Stimulated activated naive CD4-positive, alpha-beta T cell treated with Interleukin-2 at 50 U/mL for 16 hours (primary cell): ENCODE measurements at regions not wholly inside any gene's neighbourhood (a gene's known extent, or its start where the extent isn't known, plus 50 kb on each side); places are given as distances from the start of the nearest gene placed in this dataset.

Source experiments
- DNase-seq: peaks from one replicate; lab custom pipeline; 2025; lab: John Stamatoyannopoulos, UW

- no peak for DNase-seq
Observed at GRCh38 chr4:62344474-62344873, 1144.3 kb downstream of the ADGRL3 start.

GRCh38 chr4:62342346-62342745 lies 1142.2 kb downstream of the ADGRL3 start:
- no peak for DNase-seq

DNA sequence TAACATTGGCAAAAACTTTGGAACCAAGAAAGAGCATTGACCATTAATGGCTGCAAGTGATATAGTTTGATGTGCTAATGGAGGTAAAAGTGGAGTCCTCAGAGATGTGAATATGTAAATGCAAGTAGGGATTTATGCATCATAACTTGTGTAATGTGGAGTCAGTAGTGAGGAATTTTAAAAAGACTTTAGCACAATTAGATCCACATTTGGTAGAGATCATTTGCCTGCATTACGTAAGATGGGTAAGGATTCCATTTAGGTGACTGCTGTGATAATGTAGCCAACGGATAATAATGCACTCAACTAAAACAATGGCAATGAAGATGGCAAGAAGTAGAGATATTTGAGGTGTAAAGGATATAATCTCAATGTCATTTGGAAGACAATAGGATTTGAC lies 1128.4 kb downstream of the ADGRL3 start:
- no peak for DNase-seq

DNA sequence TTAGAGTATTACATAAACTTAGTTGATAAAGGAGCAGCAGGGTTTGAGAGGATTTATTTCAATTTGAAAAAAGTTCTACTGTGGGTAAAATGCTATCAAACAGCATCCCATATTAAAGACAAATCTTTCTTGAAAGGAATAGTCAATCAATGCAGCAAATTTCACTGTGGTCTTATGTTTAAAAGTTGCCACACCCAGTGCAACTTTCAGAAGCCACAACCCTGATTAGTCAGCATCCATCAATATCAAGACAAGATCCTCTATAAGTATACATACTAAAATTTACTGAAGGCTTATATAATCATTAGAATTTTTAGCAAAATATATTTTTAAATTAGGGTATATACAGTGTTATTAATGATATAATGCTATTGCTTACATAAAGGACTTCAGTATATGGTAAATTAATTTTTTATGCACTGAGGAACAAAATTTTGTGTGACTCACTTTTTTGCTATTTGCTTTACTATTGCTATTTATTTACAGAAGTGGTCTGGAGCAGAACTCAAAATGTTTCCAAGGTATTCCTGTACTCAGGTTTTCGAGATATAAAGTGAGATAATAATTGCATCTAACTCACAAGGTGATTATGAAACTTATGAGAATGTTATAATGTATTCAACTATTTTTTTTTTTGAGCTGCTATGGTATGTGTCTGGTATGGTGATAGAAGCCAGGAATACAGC lies 1127.6 kb downstream of the ADGRL3 start:
- DNase-seq = no peak

DNA sequence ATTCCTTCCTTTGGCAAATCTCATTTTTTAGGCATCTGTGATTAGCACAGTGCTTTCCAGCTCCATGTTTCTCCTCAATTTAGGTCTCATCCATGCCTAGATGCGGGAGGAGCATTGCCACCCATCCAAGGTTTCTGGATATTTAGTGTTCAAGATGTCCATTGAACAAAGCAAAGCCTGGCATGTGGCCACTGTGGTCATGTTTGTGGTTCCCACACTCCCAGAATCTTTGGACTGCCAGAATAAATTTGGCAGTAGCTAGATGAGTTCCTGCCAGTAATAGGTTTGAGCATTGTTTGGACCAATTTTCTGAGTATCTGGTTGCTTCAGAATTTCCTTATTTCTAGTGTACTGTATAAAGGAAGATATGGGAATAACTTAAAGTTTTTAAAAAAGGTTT lies 1124.1 kb downstream of the ADGRL3 start:
- DNase-seq = no peak

GRCh38 chr4:62320612-62321011 lies 1120.5 kb downstream of the ADGRL3 start:
- DNase-seq = no peak

DNA sequence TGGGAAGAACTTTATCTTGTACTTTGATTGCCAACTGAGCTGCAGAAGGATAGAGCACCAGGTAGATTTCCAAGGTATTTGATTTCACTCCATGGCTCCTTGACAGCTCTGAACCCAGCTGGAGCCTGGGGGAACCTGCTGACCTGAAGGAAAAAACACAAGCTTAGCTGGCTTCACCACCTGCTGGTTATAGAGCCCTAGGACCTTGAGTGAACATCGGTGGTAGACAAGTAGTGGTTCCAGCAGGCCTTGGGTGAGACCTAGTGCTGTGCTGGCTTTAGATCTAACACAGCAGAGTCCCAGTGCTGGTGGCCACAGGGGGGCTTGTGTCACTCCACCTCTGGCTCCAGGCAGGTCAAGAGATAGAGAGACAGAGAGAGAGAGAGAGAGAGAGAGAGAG lies 1102.6 kb downstream of the ADGRL3 start:
- no peak for DNase-seq

DNA sequence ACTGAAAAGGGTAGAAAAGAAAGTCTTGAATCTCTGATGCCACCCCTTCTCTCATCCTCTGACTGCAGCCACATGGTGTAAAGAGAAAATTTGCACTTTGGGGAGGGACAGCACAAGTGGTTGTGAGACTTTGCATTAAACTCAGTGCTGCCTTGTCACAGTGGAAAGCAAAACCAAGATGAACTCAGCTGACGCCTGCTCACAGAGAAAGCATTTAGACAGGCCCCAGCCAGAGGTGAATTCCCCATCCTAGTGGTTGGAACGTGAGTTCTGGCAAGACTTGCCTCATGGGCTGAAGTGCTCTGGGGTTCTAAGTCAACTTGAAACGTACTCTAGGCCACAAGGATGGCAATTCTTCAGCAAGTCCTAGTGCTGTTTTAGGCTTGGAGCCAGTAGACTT lies 1101.4 kb downstream of the ADGRL3 start:
- no peak for DNase-seq

GRCh38 chr4:62293551-62293950 lies 1093.4 kb downstream of the ADGRL3 start:
- no peak for DNase-seq

GRCh38 chr4:62292911-62293310 lies 1092.8 kb downstream of the ADGRL3 start:
- DNase-seq = no peak

DNA sequence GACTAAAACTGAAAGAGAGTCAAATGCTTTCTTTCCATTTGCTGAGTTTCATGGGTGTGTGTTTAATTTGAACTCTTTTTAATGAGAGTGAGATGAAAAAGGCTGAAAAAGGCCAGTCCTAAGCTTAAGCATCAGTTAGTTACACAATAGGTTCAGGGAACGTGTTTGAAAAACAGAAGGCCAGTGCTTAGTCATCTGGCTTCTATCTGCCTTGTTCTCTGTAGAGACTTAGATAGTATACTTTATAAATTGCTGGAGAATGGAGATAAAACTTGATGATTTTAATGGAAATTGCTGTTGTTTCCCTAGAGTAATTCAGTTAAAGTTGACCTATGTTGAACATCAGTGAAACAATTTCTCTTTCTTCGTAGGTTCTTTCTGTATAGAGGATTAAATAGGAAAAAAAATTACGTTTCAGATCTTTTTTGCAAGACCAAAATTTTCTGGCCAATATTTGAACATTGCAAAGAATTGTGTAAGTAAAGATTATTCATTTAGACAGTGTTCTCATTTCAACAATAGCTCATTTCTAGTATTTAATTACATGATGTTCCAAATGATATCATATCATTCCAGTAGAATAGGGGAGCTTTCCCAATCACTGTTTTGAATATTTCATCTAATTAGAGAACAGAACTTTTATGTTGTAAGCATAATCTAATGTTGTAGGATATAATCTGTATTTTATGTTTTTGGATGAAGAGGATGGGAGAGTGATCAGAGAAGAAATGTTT lies 1088.8 kb downstream of the ADGRL3 start:
- no peak for DNase-seq

GRCh38 chr4:62285026-62285425 lies 1084.9 kb downstream of the ADGRL3 start:
- no peak for DNase-seq

DNA sequence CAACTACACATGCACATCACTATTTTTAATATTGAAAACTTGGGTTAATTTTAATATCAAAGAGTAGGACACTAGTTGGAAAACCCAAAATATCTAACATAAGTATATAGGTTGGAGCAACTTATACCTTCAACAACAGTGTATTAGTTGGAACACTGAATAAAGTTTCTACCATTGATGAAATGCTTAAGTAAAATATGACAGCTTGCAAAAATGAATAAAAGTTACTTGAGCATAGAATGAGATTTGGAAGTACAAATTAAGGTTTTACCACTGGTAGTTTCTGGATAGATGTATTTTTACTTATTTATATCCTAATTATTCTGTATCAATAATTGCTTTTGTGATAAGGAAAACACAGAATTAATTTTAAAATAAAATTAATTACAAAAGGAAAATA lies 1079.6 kb downstream of the ADGRL3 start:
- no peak for DNase-seq

- DNase-seq = no peak
Observed at GRCh38 chr4:62275470-62275869, 1075.3 kb downstream of the ADGRL3 start.

DNA sequence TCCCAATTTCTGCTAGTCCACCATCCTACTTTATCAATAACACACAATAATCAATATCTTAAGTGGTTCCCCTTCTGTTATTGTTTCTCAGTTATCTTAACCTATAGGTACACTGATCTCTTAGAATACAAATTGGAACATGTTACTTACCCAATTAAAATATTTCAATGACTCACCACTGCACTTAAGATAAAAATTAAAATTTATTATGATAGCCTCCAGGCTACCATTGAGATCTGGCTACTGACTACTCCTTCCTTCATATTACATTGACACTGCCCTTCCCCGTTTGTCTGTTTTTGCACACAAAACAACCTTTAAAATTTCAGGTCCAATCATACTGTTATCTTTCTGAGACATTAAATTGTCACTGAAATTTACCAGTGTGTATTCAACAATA lies 1074.7 kb downstream of the ADGRL3 start:
- no peak for DNase-seq

DNA sequence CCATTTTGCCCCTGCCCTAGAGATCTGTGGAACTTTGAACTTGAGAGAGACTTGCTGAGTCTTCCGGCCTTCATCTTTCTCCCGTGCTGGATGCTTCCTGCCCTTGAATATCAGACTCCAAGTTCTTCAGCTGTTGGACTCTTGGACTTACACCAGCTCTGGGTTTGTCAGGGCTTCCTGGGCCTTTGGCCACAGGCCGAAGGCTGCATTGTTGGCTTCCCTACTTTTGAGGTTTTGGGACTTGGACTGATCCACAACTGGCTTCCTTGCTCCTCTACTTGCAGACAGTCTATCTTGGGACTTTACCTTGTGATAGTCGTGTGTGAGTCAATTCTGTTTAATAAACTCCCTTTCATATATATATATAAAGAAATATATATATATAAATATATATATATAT lies 1071.0 kb downstream of the ADGRL3 start:
- DNase-seq = no peak

GRCh38 chr4:62269918-62270317 lies 1069.8 kb downstream of the ADGRL3 start:
- no peak for DNase-seq

DNA sequence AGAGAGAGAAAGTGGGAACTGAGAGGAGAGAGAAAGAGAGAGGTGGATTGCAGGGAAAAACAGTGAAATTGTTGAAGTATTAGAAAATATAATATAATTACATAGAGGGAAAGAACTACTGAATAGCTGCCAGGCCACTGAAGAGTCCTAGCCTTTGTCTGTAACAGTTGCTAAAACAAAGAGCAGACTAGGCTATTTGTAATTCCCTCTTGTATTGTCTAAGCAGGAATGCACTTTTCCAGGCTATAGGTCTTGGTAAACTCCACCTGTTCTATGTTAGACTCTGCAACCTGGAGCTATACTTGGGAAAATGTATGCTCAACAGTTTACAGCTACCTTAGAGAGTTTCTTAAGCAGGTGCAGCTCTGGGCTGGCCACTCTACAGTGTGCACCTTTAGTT lies 1063.3 kb downstream of the ADGRL3 start:
- no peak for DNase-seq

DNA sequence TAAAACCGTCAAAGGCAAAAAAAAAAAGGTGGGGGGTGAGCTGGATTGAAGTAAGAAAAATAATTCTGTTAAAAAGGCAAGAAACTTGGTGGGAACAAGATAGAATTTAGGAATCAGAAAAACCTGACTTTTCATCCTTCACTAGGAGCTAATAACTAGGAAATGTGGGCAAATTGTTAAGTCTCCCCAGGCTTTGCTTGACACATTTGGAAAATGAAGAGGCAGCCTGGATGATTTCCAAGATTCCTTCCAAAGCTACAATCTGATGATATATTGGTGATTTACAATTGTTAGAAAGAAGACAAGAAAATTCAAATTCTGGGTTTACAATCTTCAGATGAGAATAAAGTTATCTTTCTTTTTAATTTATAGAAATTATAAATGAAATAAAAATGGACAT lies 1062.5 kb downstream of the ADGRL3 start:
- no peak for DNase-seq

DNA sequence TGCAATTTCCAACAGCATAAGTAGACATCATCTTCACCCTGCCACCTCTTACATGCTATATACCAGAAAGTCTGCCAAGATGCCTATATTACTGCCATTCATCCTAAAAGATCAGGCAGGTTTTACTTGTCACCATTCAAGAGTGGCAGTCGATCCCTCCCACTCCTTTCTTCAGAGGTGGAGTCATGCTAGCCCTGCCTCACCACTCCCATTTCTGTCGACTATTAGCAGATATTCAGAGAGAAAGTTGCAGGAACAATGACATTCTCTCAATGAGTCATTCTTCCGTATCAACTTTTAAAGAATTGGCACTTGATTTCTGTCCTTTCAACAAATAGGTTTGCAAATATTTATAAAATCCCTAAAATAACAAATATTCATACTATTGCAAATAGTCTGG lies 1060.1 kb downstream of the ADGRL3 start:
- no peak for DNase-seq

- DNase-seq = no peak
Observed at GRCh38 chr4:62256479-62256878, 1056.4 kb downstream of the ADGRL3 start.

DNA sequence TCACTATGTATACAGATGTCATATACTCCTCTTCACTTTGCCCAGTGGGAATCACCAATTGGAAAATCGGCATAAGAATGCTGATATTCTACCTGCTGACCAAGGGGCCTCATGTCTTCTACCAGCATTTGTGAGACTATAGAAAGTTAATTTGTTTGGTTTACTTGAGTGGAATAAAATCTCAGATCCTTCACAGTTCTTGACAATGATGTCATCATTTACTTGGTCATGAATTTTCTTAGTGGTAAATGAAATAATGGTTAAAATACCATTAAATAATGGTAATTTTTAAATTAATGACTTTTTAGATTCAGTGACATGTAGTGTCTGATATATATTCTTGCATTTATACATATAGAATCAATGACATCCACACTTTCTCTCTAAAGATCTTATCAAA lies 1052.6 kb downstream of the ADGRL3 start:
- DNase-seq = no peak

- no peak for DNase-seq
Observed at GRCh38 chr4:62250100-62250499, 1050.0 kb downstream of the ADGRL3 start.

GRCh38 chr4:62243895-62244294 lies 1043.8 kb downstream of the ADGRL3 start:
- no peak for DNase-seq
